ENCODE measurements at regions not wholly inside any gene's neighbourhood (a gene's known extent, or its start where the extent isn't known, plus 50 kb on each side); places are given as distances from the start of the nearest gene placed in this dataset.
A peak's percentile ranks its signal among the peaks of the same experiment; 100 is the strongest.

GRCh38 chr6:93057584-93057983 is 361.8 kb downstream of the EPHA7 start:
- TF ChIP-seq CTCF (IDR thresholded peaks at IDR 0.05; ENCODE audit: borderline replicate concordance, insufficient read depth, low read depth, low read length) = no peak
- no peak overlapping the region for H3K4me3 ChIP-seq (ENCODE audit: low read depth, low read length)

- TF ChIP-seq CTCF (IDR thresholded peaks at IDR 0.05; ENCODE audit: borderline replicate concordance, insufficient read depth, low read depth, low read length) = no peak
- H3K4me3 ChIP-seq (ENCODE audit: low read depth, low read length) = no peak overlapping the region
Measured at GRCh38 chr6:93048381-93048780, 371.0 kb downstream of the EPHA7 start.

- no peak overlapping the region for H3K4me3 ChIP-seq (ENCODE audit: low read depth, low read length)
- no peak for TF ChIP-seq CTCF (IDR thresholded peaks at IDR 0.05; ENCODE audit: borderline replicate concordance, insufficient read depth, low read depth, low read length)
Measured at GRCh38 chr6:93047033-93047432, 372.3 kb downstream of the EPHA7 start.

GRCh38 chr6:93045156-93045555 is 374.2 kb downstream of the EPHA7 start:
- no peak overlapping the region for H3K4me3 ChIP-seq (ENCODE audit: low read depth, low read length)
- TF ChIP-seq CTCF (IDR thresholded peaks at IDR 0.05; ENCODE audit: borderline replicate concordance, insufficient read depth, low read depth, low read length) = no peak

- no peak for TF ChIP-seq CTCF (IDR thresholded peaks at IDR 0.05; ENCODE audit: borderline replicate concordance, insufficient read depth, low read depth, low read length)
- no peak overlapping the region for H3K4me3 ChIP-seq (ENCODE audit: low read depth, low read length)
Measured at GRCh38 chr6:93040375-93040774, 379.0 kb downstream of the EPHA7 start.

GRCh38 chr6:93036835-93037234 is 382.5 kb downstream of the EPHA7 start:
- no peak overlapping the region for H3K4me3 ChIP-seq (ENCODE audit: low read depth, low read length)
- TF ChIP-seq CTCF (IDR thresholded peaks at IDR 0.05; ENCODE audit: borderline replicate concordance, insufficient read depth, low read depth, low read length) = 0 out of 2 replicates have a peak, but pooled peaks have one; percentile 27

GRCh38 chr6:93035756-93036155 is 383.6 kb downstream of the EPHA7 start:
- no peak overlapping the region for H3K4me3 ChIP-seq (ENCODE audit: low read depth, low read length)
- no peak for TF ChIP-seq CTCF (IDR thresholded peaks at IDR 0.05; ENCODE audit: borderline replicate concordance, insufficient read depth, low read depth, low read length)

All from GM12875 (cell line).